ENCODE measurements at regions not wholly inside any gene's neighbourhood (a gene's known extent, or its start where the extent isn't known, plus 50 kb on each side); places are given as distances from the start of the nearest gene placed in this dataset.

- no peak for DNase-seq (ENCODE audit: low read depth)
Measured at GRCh38 chr3:64464955-64465354, 222.8 kb downstream of the ADAMTS9 start.

- DNase-seq (ENCODE audit: low read depth) = no peak
Measured at GRCh38 chr3:64463981-64464380, 223.8 kb downstream of the ADAMTS9 start.

DNA sequence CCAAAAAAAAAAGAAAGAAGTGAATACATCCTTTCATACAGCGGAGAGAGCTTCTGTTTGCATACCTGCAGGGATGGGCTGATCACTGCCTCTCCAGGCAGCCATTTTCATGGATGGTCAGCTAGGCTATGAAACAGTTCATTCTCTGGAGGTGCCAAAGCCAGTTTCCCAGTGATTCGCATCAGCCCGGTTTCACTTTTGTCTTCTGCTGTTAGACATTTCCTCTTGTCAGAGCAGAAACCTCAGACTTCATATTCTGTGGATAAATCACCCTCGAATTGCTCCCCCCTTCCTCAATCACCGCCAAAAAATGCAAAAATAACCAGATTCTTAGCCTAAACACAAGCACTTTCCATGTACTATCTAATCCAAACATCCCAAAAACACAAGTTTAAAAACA is 225.6 kb downstream of the ADAMTS9 start:
- DNase-seq (ENCODE audit: low read depth) = peak; percentile 77

- peak; percentile 59 for DNase-seq (ENCODE audit: low read depth)
Measured at GRCh38 chr3:64460877-64461276, 226.9 kb downstream of the ADAMTS9 start.

DNA sequence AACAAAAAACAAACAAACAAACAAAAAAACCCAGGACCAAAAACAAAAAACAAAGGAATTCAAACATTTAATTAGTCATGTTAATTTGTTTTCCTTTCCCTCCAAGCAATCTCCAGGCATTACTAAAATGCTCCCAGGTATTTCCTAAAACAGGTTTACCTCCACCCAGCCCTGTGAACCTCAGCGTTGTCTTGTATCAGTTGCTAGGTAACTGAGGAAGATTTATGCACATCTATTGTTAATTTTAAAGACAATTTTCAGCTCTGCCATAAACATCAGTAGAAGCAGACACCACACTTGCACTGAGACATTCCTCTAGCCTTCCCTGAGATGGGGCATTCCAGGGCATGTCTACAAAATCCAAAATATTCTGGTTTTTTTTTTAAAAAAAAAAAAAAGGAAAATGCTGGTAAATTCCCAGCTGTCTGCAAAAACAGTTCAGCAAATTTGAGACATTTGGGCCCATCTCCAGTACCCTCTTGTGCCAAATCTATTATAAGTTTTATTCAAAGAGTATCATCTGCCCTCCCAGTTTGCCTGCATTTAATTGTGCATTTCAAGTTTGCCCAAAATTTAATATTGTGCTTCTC is 227.6 kb downstream of the ADAMTS9 start:
- no peak for DNase-seq (ENCODE audit: low read depth)

DNA sequence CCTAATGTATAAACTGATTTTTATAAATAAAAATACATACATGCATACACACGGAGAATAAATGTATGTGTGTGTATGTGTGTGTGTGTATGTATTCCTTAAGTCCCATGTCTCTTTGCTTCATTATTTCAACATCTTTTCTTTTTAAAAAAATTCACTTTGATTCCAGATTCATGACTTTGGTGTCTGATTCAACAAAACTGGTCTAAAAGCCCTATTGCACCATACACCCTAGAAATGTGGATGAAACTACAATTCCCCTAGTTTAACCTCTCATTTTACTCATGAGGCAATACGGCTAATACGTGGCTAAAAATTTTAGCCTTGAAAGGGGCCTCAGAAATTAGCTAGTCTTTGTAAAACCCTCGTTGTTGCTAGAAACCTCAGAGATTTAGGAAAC is 228.1 kb downstream of the ADAMTS9 start:
- no peak for DNase-seq (ENCODE audit: low read depth)

- DNase-seq (ENCODE audit: low read depth) = peak; percentile 13
Measured at GRCh38 chr3:64457811-64458210, 230.0 kb downstream of the ADAMTS9 start.

DNA sequence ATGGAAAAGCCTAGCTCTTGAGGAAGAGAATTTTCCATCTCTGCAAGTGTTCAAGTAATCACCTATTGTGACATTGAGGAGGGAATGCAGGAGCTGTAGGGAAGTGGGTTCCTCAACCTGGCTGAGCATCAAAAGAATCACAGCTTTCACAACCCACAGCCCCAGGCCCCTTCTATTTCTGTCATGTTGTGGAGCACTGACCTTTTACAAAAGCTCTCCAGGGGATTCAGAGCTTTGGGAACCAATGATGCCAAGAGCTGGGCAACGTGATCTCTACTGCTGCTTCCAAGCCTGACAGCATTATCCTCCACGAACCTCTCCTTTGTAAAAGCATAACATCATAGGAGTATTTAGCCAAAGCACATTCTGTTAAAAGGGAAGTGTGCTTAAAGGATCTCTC is 231.1 kb downstream of the ADAMTS9 start:
- no peak for DNase-seq (ENCODE audit: low read depth)

GRCh38 chr3:64455351-64455750 is 230.1 kb upstream of the PRICKLE2 start:
- no peak for DNase-seq (ENCODE audit: low read depth)

DNA sequence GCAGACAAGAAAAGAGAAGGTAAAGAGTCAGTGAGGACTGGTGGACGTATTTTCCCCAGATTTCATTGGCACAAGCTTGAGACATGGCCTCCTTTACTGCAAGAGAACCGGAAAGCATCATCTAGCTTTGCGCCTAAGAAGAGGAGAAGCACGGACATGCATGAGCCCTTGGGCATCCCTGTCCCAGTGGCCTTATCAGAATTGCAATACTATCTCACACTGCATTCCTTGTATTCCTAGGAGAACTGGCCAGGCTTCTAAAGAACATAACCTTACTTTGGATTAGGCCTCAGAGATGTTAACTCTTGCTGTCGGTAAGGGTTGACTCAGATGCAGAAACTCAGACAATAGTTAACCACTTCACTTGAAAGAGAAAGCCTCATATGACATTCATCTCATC is 229.5 kb upstream of the PRICKLE2 start:
- no peak for DNase-seq (ENCODE audit: low read depth)

GRCh38 chr3:64454179-64454578 is 228.9 kb upstream of the PRICKLE2 start:
- DNase-seq (ENCODE audit: low read depth) = peak; percentile 23

DNA sequence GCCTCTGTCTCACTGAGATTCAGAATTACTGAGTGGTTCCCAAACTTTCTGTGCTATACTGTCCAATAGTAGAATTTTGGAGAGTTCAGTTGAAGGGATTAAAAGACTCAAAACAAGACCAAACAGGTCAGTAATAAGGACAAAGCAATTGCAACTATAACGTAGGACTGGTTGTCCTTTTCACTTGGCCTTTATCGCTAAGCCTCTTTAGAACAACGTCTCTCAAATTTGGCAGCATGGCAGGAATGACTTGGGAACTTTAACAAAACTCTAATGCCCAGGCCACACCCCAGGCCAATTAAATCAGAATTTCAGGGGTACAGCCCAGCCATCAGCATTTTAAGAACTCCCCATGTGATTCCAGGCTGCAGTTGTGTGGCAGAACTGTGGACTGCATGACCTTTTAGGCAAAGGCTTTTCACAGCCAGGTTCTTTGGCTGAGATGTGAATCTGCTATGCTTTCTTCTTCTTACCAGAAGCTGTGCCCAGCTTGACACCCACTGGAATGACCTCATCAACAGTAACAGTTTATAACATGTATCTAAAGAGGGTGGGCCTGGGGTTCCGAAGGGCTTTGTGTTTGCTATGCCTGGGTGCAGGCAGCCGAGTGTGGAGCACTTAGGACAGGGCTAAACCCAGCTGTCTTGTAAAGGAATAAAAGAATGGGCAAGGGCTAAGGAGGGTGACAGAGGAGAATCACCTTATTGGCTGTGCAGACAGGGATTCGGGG is 226.2 kb upstream of the PRICKLE2 start:
- DNase-seq (ENCODE audit: low read depth) = no peak

DNA sequence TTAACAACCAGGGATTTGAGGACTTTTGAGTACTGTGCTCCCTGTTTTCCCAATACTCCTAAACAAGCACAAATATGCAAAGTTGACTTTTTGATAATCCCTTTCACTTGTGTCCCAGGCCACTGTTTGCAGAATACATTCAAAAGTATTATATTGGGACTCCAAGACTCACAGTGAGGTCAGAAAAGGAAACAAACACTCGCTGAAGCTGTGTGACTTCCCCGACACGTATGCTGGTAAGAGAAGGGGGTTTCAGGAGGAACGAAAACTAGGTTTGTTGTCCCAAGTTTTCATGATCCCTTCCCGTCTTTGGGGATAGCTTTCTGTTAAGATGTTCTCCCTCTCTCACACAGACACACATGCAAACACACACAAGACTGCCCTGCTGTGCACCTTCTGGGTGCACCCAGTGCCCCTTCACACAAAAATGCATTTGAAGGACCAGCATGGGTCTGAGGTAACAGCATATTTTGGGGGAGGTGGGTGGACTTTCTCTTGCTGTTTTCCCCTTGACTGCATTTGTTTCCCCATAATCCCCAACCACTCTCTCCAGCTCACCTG is 225.2 kb upstream of the PRICKLE2 start:
- DNase-seq (ENCODE audit: low read depth) = no peak

DNA sequence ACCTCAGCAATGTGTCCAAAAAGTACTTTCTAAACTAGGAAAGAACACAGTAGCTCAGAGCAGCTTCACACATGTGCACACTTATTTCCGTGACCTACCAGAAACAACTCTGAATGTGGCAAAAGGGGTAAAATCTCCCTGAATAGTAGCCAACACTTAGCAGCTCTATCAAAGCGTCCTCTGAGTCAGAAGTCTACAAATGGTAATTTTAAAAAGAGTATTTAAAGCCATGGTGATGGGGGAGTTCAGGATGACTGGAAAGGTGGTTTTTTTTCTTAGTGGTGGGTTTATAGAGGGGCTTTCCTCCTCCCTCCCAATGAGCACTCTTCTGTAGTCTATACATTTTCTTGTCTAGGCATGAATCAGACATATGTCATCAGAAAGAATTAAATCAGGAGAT is 223.8 kb upstream of the PRICKLE2 start:
- no peak for DNase-seq (ENCODE audit: low read depth)

DNA sequence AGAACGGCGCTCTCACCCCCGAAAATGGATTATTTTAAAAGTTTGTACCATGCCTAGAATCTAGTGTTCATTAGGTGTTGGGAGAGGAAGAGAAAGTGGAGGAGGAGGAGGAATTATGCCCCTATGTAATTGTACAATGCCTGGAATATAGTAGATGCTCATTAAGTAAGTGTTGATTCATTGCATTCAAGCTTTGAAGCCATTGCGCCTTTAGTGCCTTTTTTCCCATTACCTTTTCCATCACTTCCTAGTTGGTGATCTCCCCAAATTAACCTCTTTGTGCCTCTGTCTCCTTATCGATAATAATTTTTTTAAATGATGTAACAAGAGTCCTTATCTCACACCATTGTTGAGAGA is 220.7 kb upstream of the PRICKLE2 start:
- DNase-seq (ENCODE audit: low read depth) = no peak

- DNase-seq (ENCODE audit: low read depth) = no peak
Measured at GRCh38 chr3:64445109-64445943, 220.1 kb upstream of the PRICKLE2 start.

DNA sequence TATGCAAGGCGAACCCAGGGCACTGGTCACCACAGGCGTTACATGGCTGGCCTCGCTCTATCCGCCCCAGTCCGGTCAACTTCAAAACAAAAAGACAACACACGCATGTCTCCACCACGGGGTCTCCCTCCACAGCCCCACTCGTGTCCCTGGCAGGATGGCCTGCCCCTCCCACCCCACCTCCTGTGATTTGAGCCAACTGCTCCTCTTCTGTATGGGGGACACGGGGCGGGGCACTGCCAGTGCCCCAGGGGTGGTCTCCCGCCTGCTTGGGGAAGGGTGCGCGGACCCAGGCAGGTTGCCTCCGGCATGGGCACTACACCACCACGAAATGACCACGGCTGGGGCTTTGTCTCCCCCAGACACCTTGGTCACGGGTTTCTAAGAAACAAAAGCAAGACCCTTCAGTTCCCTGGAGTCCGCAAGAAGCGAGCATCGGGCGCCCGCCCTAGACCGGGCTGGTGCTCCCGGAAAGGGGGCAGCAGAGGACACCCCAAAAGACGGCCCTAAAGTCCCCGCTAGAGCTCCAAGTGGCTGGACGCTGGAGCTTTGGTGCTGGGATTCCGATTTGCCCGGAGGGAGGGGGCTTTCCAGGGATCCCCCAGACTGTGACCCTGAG is 219.3 kb upstream of the PRICKLE2 start:
- no peak for DNase-seq (ENCODE audit: low read depth)

DNA sequence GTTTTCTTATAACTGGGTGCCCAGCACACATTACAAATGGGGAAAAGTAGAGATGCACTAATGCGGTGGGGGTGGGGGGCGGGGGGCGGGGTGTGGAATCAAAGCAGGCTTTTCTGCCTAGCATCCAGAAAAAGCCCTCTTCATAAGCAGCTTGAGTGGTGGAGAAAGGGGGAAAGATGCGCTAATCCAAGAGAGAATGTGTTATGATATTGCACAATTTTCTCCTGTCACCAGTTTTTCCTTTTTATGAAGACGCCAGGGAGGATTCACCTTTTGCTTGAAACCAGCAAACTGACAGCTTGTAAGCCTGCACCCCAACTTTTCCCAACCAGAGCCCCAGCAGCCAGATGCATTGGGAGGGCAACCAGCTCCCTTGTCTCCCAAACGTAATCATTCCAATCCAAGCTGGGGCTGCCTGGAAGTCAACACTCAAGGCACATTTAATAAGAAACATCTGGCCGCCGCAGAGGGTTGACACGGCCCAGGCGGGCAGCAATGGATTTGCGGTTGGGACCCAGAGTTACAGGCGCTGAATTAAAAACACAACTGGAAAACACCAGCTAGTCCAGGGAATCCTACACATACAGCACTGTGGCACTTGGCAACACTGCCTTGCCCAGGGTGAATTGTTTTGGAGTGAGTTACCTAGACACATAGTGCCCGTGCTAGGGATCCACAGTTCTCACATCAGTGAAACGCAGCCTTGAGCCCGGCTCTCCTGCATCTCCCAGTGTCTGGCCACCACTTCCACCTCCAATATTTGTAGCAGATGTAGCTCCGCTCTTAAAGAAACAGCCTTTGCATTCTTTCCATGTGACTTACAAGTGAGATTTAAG is 218.5 kb upstream of the PRICKLE2 start:
- no peak for DNase-seq (ENCODE audit: low read depth)

DNA sequence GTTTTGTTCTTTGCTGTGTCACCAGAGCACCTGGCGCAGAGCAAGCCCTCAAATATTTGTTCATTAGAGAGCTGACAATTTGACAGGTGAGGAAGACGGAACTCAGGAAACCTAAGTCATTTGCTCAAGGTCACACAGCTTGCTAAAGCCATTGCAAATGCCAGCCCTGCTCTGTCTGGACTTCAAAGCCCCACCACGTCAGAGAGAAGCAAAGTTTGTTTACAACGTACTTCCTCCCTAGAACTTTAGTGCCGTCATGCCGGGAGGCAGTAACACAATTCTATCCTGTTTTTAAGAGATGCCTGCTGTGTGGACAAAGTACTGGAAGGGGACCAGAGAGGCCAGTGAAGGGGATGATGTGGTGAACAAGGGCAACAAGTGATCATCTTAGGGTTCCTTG is 216.6 kb upstream of the PRICKLE2 start:
- no peak for DNase-seq (ENCODE audit: low read depth)

DNA sequence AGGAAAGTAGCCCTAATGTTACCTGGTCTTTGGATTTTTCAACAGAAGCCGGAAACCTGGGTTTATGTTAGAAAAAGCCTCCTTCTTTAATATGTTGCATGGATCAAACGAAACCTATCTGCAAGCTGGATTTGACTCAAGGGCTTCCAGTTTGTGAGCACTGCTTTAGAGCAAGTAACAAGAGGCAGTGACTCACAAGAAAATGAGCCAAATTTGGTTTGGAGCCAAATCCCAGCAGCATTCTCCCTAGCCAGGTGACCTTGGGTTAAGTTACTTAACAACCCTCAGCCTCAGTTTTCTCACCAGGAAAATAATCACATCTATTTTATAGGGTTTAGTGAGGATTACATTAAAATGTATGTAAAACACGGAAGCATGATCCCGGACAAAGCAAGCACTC is 215.2 kb upstream of the PRICKLE2 start:
- peak; percentile 43 for DNase-seq (ENCODE audit: low read depth)

GRCh38 chr3:64438812-64439211 is 213.5 kb upstream of the PRICKLE2 start:
- DNase-seq (ENCODE audit: low read depth) = no peak
